ENCODE measurements at regions not wholly inside any gene's neighbourhood (a gene's known extent, or its start where the extent isn't known, plus 50 kb on each side); places are given as distances from the start of the nearest gene placed in this dataset.
"Not testable (repeated sequence)": the region's sequence is repeated elsewhere in the genome, so short reads cannot be mapped to it uniquely, and the experiment has no call there.

- TF ChIP-seq, protein P1, sequence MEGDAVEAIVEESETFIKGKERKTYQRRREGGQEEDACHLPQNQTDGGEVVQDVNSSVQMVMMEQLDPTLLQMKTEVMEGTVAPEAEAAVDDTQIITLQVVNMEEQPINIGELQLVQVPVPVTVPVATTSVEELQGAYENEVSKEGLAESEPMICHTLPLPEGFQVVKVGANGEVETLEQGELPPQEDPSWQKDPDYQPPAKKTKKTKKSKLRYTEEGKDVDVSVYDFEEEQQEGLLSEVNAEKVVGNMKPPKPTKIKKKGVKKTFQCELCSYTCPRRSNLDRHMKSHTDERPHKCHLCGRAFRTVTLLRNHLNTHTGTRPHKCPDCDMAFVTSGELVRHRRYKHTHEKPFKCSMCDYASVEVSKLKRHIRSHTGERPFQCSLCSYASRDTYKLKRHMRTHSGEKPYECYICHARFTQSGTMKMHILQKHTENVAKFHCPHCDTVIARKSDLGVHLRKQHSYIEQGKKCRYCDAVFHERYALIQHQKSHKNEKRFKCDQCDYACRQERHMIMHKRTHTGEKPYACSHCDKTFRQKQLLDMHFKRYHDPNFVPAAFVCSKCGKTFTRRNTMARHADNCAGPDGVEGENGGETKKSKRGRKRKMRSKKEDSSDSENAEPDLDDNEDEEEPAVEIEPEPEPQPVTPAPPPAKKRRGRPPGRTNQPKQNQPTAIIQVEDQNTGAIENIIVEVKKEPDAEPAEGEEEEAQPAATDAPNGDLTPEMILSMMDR (conservative IDR thresholded peaks at IDR 0.05 in 1 of 2, IDR thresholded peaks at IDR 0.05 in 1 of 2; ENCODE audit: low read depth in 1 of 2, low read length in 2 of 2): not testable (repeated sequence)
- not testable (repeated sequence) for TF ChIP-seq EZH2 (IDR thresholded peaks at IDR 0.05; ENCODE audit: low read length, missing control alignments)
Observed at GRCh38 chr2:111429353-111429752, 308.6 kb downstream of the BCL2L11 start.
